GM21825 (cell line): ENCODE measurements at regions not wholly inside any gene's neighbourhood (a gene's known extent, or its start where the extent isn't known, plus 50 kb on each side); places are given as distances from the start of the nearest gene placed in this dataset.
"Not testable (repeated sequence)": the region's sequence is repeated elsewhere in the genome, so short reads cannot be mapped to it uniquely, and the experiment has no call there.

ENCODE experiments used
- ATAC-seq: cut with Tn5 transposase; IDR thresholded peaks from one replicate; pipeline ENCODE4 v1.9.1; 2021; ENCODE audit warnings: mild to moderate bottlenecking, moderate library complexity; ENCODE audit not compliant: unreplicated experiment

GRCh38 chr3:127520993-127521392 is 69.5 kb downstream of the TPRA1 start:
- no peak for ATAC-seq

- ATAC-seq: no peak
These were observed 72.0 kb downstream of the TPRA1 start for GRCh38 chr3:127518456-127519081.

DNA sequence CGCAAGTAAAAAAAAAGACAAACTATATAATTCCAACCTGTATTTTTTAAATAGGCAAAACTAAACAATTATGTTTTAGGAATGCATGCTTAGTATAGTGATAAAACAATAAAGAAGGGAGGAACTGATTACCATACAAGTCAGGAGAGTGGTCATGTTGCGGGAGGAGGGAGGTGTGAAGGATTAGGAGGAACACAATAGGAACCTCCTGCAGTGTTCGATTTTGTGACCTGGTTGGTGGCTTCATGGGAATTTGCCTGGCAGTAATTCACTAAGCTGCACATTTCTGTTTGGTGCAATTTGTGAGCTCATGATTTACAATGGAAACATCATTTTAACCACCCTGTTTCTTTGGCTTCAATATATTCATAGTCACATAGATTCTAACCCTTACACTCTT is 78.3 kb downstream of the TPRA1 start:
- no peak for ATAC-seq

- ATAC-seq: no peak
These were observed 89.4 kb downstream of the TPRA1 start for GRCh38 chr3:127501177-127501576.

GRCh38 chr3:127497676-127498075 is 92.9 kb downstream of the TPRA1 start:
- ATAC-seq: no peak

- ATAC-seq: no peak
These were observed 93.4 kb downstream of the TPRA1 start for GRCh38 chr3:127497166-127497565.

DNA sequence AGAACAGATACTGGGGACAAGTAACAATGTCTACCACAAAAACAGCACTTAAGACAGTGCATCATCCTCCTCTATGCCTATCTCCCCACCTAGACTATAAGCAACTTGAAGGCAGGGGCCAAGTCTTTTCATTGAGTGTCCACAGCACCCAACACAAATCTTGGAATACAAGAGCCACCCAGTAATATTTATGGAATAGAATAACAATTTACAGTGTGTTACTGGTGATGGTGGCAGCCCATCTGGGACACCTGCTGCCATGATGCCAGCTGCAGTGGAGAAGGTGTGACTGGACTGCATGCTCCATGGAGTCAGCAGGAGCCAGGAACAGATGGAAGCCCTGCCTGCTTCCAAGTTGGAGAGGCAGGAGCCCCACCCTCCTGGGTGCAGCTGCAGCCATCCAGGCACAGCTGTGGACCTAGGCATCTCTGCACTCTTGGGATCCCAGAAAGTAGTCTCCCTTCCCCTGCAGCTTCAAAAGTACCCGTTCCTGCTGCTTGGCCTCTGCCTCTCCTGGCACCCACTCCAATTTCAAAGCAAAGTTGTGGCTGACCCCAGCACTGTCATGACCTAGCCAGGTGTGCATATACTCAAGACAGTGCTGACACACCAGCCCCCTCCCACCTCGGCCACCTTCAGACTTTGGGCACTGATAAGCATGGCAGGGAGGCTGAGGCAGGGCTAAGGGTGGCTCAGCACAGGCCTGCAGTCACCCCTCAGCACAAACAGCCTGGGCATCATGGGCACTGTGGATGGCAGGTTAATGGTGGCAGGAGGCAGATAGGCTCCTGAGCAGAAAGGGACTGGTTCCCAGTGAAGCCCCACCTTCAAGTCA is 94.5 kb downstream of the TPRA1 start:
- no peak for ATAC-seq

DNA sequence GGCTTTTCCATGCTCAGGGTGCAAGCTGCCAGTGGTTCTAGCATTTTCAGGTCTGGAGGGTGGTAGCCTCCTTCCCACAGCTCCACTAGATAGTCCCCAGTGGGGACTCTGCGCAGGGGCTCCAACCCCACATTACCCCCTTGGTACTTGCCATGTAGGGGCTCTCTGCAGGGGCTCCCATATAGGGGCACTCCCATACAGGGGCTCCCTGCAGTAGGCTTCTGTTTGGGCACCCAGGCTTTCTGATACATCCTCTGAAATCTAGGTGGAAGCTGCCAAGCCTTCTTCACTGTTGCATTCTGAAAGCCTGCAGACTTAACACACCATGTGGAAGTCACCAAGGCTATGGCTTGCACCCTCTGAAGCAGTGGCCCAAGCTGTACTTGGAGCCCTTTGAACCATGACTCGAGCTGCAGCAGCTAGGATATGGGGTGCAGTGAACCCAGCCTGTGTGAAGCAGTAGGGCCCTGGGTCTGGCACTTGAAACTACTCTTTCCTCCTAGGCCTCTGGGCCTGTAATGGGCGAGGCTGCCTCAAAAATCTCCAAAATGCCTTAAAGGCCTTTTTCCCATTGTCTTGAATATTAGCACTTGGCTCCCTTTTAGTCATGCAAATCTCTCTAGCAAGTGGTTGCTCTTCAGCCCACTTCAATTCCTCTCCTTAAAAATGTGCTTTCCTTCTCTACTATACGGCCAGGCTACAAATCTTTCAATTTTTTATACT is 96.4 kb downstream of the TPRA1 start:
- no peak for ATAC-seq

DNA sequence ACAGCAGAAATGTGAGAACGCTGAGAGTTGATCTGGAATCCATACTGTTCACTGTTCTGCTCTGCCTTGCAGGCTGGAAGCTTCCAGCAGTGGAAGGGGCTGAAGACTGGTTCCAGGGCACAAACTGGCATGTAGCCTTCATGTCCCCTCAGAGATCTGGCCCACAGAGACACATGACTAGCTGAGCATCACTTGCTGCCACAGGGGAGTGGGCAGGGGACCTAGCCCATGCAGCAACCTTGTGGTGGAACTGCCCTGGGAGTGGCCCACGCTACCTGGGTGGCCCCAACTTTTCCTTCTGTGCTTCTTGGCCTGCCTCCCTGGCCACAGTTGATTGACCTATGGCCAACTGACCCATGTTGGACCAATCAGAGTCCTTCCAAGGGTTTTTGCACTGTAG is 98.1 kb downstream of the TPRA1 start:
- no peak for ATAC-seq

DNA sequence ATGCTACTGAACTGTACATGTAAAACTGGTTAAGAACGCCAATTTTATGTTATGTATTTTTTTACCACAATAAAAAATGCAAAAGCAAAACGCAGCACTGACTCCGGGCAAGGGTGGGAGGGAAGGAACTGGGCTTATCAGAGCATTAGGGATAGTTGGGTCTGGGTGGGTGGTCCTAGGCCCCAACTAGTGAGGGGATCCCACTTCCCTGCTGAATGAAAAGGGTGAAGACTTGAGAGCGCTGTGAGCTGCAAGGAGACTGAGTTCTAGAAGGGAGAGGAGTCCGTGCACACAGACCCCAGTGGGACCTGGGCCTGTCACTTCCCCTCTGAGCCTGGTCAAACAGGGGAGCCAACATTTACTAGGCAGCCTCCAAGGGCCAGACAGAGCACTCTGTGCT is 98.6 kb downstream of the TPRA1 start:
- ATAC-seq: no peak

DNA sequence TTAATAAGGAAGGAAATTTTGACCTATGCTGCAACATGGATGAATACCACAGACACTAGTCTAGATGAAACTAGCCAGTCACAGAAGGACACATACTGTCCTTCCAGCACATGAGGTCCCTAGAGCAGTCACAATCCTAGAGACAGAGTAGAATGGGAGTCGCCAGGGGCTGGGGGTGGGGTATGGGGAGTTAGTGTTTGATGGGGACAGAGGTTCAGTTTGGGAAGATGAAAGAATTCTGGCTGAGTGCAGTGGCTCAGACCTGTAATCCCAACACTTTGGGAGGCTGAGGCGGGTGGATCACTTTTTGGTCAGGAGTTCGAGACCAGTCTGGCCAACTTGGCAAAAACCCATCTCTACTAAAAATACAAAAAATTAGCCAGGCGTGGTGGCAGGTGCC is 99.2 kb downstream of the TPRA1 start:
- no peak for ATAC-seq

DNA sequence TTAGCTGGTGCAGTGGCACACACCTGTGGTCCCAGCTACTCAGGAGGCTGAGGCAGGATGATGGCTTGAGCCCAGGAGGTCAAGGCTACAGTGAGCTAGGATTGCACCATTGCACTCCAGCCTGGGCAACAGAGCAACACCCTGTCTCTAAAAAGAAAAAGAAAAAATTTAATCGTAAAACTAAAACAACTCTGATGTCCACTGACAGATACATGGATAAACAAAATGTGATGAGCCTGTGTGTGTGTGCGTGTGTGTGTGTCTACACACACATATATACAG is 99.6 kb downstream of the TPRA1 start:
- not testable (repeated sequence) for ATAC-seq

DNA sequence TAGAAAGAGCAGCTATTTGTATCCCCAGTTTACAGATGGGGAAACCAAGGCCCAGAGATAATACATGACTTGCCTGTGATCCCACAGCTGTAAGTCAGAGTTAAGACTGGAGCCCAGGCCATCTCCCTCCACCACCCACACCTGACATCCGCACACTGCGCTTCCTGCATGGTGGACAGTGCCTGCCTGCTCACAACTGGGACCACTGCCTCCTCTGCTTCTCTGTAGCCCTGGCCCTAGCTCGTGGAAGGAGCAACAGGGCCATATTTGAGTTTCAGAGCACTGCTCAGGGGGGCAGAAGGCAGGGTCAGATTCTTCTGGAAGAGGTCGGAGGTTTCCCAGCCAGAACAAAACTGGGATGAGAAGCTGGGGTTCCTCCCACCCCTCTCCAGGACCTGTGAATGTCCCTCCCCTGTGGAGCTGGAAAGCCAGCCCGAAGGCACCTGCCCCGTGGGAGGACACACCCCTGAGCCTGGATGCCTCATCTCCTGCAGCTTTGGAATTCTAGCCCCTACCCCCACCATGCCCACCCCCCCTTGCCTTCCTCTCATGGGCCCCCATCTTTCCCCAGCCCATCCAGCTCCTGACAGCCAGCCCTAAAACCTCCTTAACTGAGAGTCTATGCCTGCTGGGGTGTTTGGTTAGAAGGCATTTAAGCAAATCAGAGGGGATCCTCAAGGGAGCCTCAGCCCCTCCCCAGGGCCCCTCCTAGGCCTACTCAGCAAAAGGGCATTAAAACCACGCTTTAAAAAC is 100.1 kb downstream of the TPRA1 start:
- ATAC-seq: no peak

DNA sequence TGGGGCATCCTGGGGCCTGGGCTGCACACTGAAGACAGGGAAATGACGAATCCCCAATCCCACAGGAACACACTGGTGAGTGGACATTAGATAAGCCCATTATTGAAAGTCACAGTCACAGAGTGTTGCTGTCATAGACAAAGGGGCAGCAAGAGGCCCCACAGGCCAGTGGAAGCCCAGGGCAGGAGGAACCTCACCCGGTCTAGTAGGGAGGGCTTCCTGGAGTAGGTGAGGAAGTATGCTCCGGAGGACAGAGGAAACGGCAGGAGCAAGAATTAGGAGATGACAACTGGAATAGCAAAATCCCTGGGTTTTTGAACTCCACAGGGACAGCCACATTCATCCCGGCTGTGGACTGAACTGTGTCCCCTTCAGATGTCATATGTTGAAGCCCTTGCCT is 101.2 kb downstream of the TPRA1 start:
- no peak for ATAC-seq

DNA sequence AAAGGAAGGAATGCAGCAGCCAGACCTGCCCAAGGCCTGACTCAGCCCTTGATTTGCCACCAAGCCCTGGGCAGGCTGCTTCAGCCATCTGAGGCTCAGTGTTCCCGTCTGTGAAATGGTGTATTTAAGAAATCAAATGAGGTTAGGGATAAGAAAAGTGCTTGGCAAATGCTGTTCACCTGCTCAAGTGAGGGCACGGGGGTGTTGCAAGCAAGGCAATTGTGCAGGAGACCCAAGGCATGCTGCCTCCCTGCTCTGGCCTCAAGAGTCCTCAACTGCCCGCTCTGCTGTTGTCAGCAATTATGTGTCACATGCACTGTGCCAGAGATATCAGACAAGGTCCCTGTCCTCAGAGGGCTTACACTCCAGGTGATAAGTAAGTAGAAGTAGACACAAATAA is 101.8 kb downstream of the TPRA1 start:
- no peak for ATAC-seq

- ATAC-seq: no peak
These were observed 102.3 kb downstream of the TPRA1 start for GRCh38 chr3:127488141-127488672.

GRCh38 chr3:127487196-127487595 is 103.3 kb downstream of the TPRA1 start:
- ATAC-seq: no peak

DNA sequence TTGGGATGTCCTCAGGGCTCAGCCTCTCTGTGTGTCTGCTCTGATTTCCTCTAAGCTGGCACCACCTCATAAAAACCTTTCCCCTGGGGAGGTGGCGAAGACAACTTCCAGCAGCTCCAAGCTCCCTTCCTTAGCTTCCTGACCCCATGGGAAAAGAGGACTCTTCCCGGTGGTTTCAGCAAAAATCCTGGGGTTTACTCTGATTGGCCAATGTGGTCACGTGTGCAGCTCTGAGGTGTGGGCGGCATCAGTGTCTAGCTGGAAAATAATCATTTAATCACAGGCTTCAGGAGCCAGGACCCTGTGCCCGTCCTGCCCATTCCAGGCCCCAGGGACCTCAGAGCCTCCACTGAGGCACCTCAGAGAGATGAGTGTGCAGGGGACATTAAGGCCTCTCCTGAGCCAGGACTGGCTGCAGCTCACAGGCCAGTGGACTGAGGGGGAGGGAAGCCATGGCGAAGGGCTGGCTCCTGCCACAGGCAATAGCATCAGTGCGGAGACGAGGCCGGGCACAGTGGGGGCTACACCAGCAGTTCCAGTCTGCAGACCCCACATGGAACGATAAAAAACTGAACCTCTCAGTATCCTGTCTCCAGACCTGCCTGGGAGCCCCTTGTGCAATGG is 104.1 kb downstream of the TPRA1 start:
- ATAC-seq: no peak

GRCh38 chr3:127485396-127486170 is 105.0 kb downstream of the TPRA1 start:
- ATAC-seq: no peak
